HG02852 (cell line): ENCODE measurements at regions not wholly inside any gene's neighbourhood (a gene's known extent, or its start where the extent isn't known, plus 50 kb on each side); places are given as distances from the start of the nearest gene placed in this dataset.
A peak's percentile ranks its signal among the peaks of the same experiment; 100 is the strongest.

Source experiments
- ATAC-seq: cut with Tn5 transposase; IDR thresholded peaks from one replicate; pipeline ENCODE4 v1.9.1; 2021; ENCODE audit warnings: mild to moderate bottlenecking, moderate library complexity; ENCODE audit not compliant: unreplicated experiment

- peak; percentile 70 for ATAC-seq
Observed at GRCh38 chr12:4030929-4031702, 157.9 kb upstream of the PARP11 start.

GRCh38 chr12:4027412-4027811 lies 154.2 kb upstream of the PARP11 start:
- no peak for ATAC-seq

- no peak for ATAC-seq
Observed at GRCh38 chr12:4026517-4026916, 153.3 kb upstream of the PARP11 start.

GRCh38 chr12:4026020-4026358 lies 152.8 kb upstream of the PARP11 start:
- no peak for ATAC-seq

- ATAC-seq = no peak
Observed at GRCh38 chr12:4025181-4026019, 152.2 kb upstream of the PARP11 start.

GRCh38 chr12:4024701-4025100 lies 151.5 kb upstream of the PARP11 start:
- ATAC-seq = no peak

GRCh38 chr12:4015225-4016091 lies 142.3 kb upstream of the PARP11 start:
- ATAC-seq = no peak

- ATAC-seq = no peak
Observed at GRCh38 chr12:4014858-4015224, 141.6 kb upstream of the PARP11 start.

GRCh38 chr12:4014444-4014843 lies 141.2 kb upstream of the PARP11 start:
- ATAC-seq = no peak

GRCh38 chr12:4012977-4013968 lies 140.1 kb upstream of the PARP11 start:
- ATAC-seq = no peak

- no peak for ATAC-seq
Observed at GRCh38 chr12:4012073-4012472, 138.9 kb upstream of the PARP11 start.

GRCh38 chr12:4011597-4011996 lies 138.4 kb upstream of the PARP11 start:
- ATAC-seq = no peak

- no peak for ATAC-seq
Observed at GRCh38 chr12:4009979-4010704, 136.9 kb upstream of the PARP11 start.

GRCh38 chr12:4006743-4007142 lies 133.5 kb upstream of the PARP11 start:
- no peak for ATAC-seq

- ATAC-seq = no peak
Observed at GRCh38 chr12:4005851-4006430, 132.7 kb upstream of the PARP11 start.

GRCh38 chr12:4003576-4003975 lies 130.4 kb upstream of the PARP11 start:
- ATAC-seq = no peak

- no peak for ATAC-seq
Observed at GRCh38 chr12:4002601-4003000, 129.4 kb upstream of the PARP11 start.

- no peak for ATAC-seq
Observed at GRCh38 chr12:4001841-4002240, 128.6 kb upstream of the PARP11 start.

GRCh38 chr12:4001031-4001430 lies 127.8 kb upstream of the PARP11 start:
- no peak for ATAC-seq
